Vagina (tissue), 2 donors: ENCODE measurements at regions not wholly inside any gene's neighbourhood (a gene's known extent, or its start where the extent isn't known, plus 50 kb on each side); places are given as distances from the start of the nearest gene placed in this dataset.

ENCODE experiments used
- DNase-seq, 2 donors: peaks; one replicate each; pipeline ENCODE4 v3.0.0-alpha.2; 2017; ENCODE audit errors: extremely low spot score in 2 of 2
- H3K27ac ChIP-seq: fragments of 200-600 bp; sonication (generic); one replicate; pipeline ENCODE4 v1.5.1; 2019
- H3K27me3 ChIP-seq: fragments of 200-600 bp; sonication (generic); one replicate; pipeline ENCODE4 v1.5.1; 2019
- H3K36me3 ChIP-seq, 2 donors: fragments of 200-600 bp; sonication (generic); one replicate each; pipeline ENCODE4 v1.5.1; 2017 to 2019
- H3K4me1 ChIP-seq: fragments of 200-600 bp; sonication (generic); one replicate; pipeline ENCODE4 v1.5.1; 2019
- H3K4me3 ChIP-seq, 2 donors: fragments of 200-600 bp; sonication (generic); 1 replicate in 1 of 2; 2 replicates in 1 of 2; pipeline ENCODE4 v1.5.1; 2016 to 2019
- H3K9me3 ChIP-seq: fragments of 200-600 bp; sonication (generic); one replicate; pipeline ENCODE4 v1.5.1; 2019
- POLR2A ChIP-seq, 2 donors: fragments of 450-650 bp; IDR thresholded peaks; one replicate each; pipeline ENCODE4 v1.6.1; 2017; ENCODE audit warnings: antibody characterized with exemption in 2 of 2, mild to moderate bottlenecking in 2 of 2, moderate library complexity in 2 of 2
- POLR2AphosphoS5 ChIP-seq, 2 donors: sonication (generic); formaldehyde crosslinking; IDR thresholded peaks; one replicate each; pipeline ENCODE4 v1.9.0; 2017; ENCODE audit warnings: antibody characterized with exemption in 2 of 2, mild to moderate bottlenecking in 2 of 2, low read depth in 1 of 2; ENCODE audit not compliant: insufficient read depth in 1 of 2
- intact Hi-C: fragments of 100-400 bp; cut with DNase I; formaldehyde crosslinking; loops from one replicate; pipeline ENCODE4 v1.15.1; 2023
- TF ChIP-seq, protein P1 (sequence below), 3 experiments: fragments of 450-650 bp in 2 of 3; fragments of 200-600 bp in 1 of 3; sonication (generic) in 1 of 3; IDR thresholded peaks; one replicate each; pipeline ENCODE4 v1.5.1; 2017 to 2019; ENCODE audit warnings: antibody characterized with exemption in 3 of 3, mild to moderate bottlenecking in 2 of 3, moderate library complexity in 2 of 3

DNA sequence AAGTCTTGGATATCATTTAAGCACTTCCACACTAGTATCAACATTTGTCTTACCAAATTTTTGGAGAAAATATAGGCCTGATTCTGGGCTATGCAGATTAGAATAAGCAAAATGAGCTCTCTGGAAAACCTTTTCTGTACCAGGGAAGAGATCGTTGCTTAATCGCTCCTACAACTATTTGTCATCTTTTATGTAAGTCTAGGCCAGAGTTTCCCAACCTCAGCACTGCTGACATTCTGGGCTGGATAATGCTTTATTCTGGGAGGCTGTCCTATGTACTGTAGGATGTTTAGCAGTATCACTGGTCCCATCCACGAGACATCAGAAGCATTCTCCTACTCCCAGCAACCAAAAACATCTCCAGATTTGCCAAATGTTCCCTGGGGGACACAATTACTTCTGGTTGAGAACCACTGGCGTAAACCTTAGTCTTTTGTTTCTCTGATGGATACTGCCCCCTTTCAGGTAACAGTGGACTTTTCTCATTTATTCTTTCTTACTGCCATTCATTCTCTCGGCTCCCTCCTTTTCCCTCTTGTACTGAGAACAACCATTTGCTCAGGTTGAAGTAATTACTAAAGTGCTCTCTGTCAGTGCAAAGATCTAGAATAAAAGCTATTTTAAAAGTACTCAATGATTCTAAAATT is 316.9 kb upstream of the E2F7 start:
- Histone ChIP-seq H3K9me3 (no peaks in the 10 kb centered on the region), H3K27ac (no peak overlapping the region), H3K4me3 (no peak overlapping the region), H3K27me3 (no peaks in the 10 kb centered on the region), H3K4me1 (no peaks in the 10 kb centered on the region), H3K36me3 (no peaks in the 10 kb centered on the region)
- TF ChIP-seq, protein P1, sequence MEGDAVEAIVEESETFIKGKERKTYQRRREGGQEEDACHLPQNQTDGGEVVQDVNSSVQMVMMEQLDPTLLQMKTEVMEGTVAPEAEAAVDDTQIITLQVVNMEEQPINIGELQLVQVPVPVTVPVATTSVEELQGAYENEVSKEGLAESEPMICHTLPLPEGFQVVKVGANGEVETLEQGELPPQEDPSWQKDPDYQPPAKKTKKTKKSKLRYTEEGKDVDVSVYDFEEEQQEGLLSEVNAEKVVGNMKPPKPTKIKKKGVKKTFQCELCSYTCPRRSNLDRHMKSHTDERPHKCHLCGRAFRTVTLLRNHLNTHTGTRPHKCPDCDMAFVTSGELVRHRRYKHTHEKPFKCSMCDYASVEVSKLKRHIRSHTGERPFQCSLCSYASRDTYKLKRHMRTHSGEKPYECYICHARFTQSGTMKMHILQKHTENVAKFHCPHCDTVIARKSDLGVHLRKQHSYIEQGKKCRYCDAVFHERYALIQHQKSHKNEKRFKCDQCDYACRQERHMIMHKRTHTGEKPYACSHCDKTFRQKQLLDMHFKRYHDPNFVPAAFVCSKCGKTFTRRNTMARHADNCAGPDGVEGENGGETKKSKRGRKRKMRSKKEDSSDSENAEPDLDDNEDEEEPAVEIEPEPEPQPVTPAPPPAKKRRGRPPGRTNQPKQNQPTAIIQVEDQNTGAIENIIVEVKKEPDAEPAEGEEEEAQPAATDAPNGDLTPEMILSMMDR (IDR thresholded peaks at IDR 0.05) = no peak
- no peak for TF ChIP-seq POLR2A (IDR thresholded peaks at IDR 0.05)
- intact Hi-C loops = no loop called here
- no peak for DNase-seq

DNA sequence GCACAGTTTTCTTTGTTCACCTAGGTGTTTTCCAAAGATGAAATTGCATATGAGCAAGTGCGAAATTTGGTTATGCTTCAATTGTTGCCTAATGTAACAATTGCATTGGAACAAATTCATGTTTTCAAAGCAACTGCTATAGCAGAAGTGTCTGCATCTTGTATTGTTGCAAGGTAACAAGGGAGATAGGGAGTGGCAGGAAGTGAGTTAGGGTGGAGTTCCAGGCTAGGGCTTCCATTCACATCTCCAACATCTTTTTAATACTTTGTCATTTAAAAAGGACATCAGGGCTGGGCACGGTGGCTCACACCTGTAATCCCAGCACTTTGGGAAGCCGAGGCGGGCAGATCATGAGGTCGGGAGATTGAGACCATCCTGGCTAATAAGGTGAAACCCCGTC is 312.3 kb upstream of the E2F7 start:
- no peaks in the 10 kb centered on the region for H3K9me3 ChIP-seq
- intact Hi-C loops = no loop called here
- H3K4me3 ChIP-seq = no peak overlapping the region
- no peak overlapping the region for H3K27ac ChIP-seq
- TF ChIP-seq POLR2AphosphoS5 (IDR thresholded peaks at IDR 0.05; ENCODE audit: insufficient read depth in 1 of 2, low read depth in 1 of 2) (no peak), POLR2A (IDR thresholded peaks at IDR 0.05) (no peak)
- TF ChIP-seq, protein P1 (IDR thresholded peaks at IDR 0.05) = no peak
- no peaks in the 10 kb centered on the region for H3K36me3 ChIP-seq
- no peaks in the 10 kb centered on the region for H3K4me1 ChIP-seq
- no peak for DNase-seq
- H3K27me3 ChIP-seq = no peaks in the 10 kb centered on the region

DNA sequence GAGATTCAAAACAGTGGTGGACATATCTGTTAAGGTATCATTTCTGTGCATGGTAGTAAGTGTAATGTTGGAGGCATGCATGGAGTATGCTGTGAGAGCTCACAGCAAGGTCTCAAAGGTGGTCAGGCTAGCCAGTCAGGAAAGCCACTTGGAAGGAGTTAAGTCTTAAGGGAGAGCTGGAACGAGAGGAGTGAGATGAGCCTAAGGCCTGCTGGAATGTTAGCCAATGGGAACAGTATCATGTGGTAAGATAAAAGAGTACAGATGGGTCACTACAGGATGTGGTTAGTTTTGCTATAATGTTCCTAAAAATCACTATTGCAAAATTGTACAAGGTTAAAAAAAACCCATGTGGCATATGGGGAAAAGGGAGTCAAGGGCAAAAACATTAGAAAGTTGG is 311.7 kb upstream of the E2F7 start:
- Histone ChIP-seq H3K4me1 (no peaks in the 10 kb centered on the region), H3K27me3 (no peaks in the 10 kb centered on the region), H3K36me3 (no peaks in the 10 kb centered on the region), H3K27ac (no peak overlapping the region), H3K4me3 (no peak overlapping the region), H3K9me3 (no peaks in the 10 kb centered on the region)
- no peak for DNase-seq
- intact Hi-C loops = no loop called here
- TF ChIP-seq POLR2A (IDR thresholded peaks at IDR 0.05) (no peak), POLR2AphosphoS5 (IDR thresholded peaks at IDR 0.05; ENCODE audit: insufficient read depth in 1 of 2, low read depth in 1 of 2) (no peak)
- TF ChIP-seq, protein P1 (IDR thresholded peaks at IDR 0.05) = no peak

DNA sequence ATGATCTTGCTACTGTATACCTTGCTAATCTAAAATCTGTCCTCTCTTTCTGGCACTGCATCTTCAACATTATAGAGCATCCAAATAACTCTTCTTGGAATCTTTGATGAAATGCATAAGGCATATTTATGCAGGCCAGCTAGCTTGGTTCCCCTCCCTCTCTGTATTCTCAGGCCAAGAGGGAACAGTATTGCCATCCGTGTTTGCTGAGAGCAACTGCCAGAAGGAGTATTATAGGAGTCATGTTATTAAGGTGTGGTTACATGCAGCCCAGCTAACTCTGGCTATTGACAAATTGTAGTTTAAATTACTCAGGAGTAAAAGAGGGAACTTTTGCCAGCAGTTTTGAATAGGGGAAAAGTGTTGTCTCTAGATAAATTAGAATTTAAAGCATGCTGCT is 309.3 kb upstream of the E2F7 start:
- intact Hi-C loops = no loop called here
- no peak for DNase-seq
- Histone ChIP-seq H3K36me3 (no peaks in the 10 kb centered on the region), H3K27me3 (no peaks in the 10 kb centered on the region), H3K9me3 (no peaks in the 10 kb centered on the region), H3K27ac (no peak overlapping the region), H3K4me3 (no peak overlapping the region), H3K4me1 (no peaks in the 10 kb centered on the region)
- TF ChIP-seq, protein P1 (IDR thresholded peaks at IDR 0.05) = no peak
- no peak for TF ChIP-seq POLR2A (IDR thresholded peaks at IDR 0.05)
- TF ChIP-seq POLR2AphosphoS5 (IDR thresholded peaks at IDR 0.05; ENCODE audit: insufficient read depth in 1 of 2, low read depth in 1 of 2) = no peak

DNA sequence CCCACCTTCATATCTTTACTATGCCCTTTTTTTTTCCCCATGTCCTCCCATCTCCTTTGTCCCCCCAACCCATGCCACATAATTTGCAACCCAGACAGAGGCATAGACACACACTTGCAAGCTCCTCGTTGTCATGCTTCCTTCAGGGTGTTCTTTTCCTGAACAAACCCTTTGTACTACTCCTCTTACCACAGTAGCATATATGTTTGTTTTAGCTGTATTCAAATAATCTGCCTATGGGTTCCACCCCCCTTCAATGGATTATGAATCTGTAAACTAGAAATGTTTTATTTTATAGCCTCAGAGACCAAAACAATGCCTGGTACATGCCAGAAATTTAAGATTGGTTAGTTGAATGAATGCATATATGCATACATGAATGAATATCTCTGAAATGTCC is 307.1 kb upstream of the E2F7 start:
- intact Hi-C loops = no loop called here
- no peak overlapping the region for H3K4me3 ChIP-seq

More for the DNA sequence above, 307.1 kb upstream of the E2F7 start:
- H3K4me1 ChIP-seq = no peaks in the 10 kb centered on the region
- TF ChIP-seq POLR2AphosphoS5 (IDR thresholded peaks at IDR 0.05; ENCODE audit: insufficient read depth in 1 of 2, low read depth in 1 of 2) = no peak
- TF ChIP-seq, protein P1 (IDR thresholded peaks at IDR 0.05) = no peak
- no peak for TF ChIP-seq POLR2A (IDR thresholded peaks at IDR 0.05)
- H3K27me3 ChIP-seq = no peaks in the 10 kb centered on the region
- H3K27ac ChIP-seq = no peak overlapping the region
- no peak for DNase-seq
- H3K36me3 ChIP-seq = no peaks in the 10 kb centered on the region
- no peaks in the 10 kb centered on the region for H3K9me3 ChIP-seq
